Glutamatergic neuron (in vitro differentiated cells): ENCODE measurements at regions not wholly inside any gene's neighbourhood (a gene's known extent, or its start where the extent isn't known, plus 50 kb on each side); places are given as distances from the start of the nearest gene placed in this dataset.

Experiments used
- DNase-seq: peaks from one replicate; pipeline ENCODE4 v3.0.0; 2022
- H3K27ac Mint-ChIP-seq: one replicate; pipeline ENCODE4 v1.8.0; 2020; ENCODE audit warnings: mild to moderate bottlenecking, mixed read lengths, inconsistent platforms; ENCODE audit not compliant: unreplicated experiment
- H3K27me3 Mint-ChIP-seq: one replicate; pipeline ENCODE4 v1.8.0; 2020; ENCODE audit warnings: mild to moderate bottlenecking, moderate library complexity, mixed read lengths, inconsistent platforms; ENCODE audit not compliant: unreplicated experiment
- H3K36me3 Mint-ChIP-seq: one replicate; pipeline ENCODE4 v1.8.0; 2020; ENCODE audit warnings: mild to moderate bottlenecking, mixed read lengths, inconsistent platforms; ENCODE audit not compliant: unreplicated experiment
- H3K4me1 Mint-ChIP-seq: one replicate; pipeline ENCODE4 v1.8.0; 2020; ENCODE audit warnings: mild to moderate bottlenecking, low read depth, mixed read lengths, inconsistent platforms; ENCODE audit not compliant: unreplicated experiment
- H3K4me3 Mint-ChIP-seq: one replicate; pipeline ENCODE4 v1.8.0; 2020; ENCODE audit warnings: mild to moderate bottlenecking, mixed read lengths, inconsistent platforms; ENCODE audit not compliant: unreplicated experiment
- H3K9me3 Mint-ChIP-seq: one replicate; pipeline ENCODE4 v1.8.0; 2020; ENCODE audit warnings: mild to moderate bottlenecking, moderate library complexity, mixed read lengths, inconsistent platforms; ENCODE audit not compliant: unreplicated experiment
- TF ChIP-seq, protein P1 (sequence below): fragments of 200-600 bp; sonication (generic); IDR thresholded peaks from one replicate; pipeline ENCODE4 v1.5.0; 2021; ENCODE audit not compliant: partially characterized antibody, unreplicated experiment

DNA sequence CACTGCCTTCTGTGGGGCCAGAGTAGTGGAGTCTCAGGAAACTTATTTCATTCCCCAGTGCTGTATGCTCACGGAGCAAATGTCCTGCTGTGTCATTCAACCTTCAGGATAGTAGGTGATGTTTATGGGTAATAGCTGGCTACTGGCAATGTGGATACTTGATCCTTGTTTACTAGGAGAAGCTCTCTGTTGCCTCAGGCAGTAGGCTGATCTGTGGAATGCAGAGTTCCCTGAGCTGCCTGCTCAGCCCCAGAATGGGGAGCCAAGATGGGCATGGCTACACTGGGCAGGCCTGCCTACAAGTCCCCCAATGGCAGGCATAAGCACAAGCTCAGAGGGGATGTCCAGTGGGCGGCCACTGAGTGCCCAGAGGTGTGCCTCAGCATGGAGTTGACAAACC is 323.1 kb upstream of the KCNN2 start:
- no peak overlapping the region for H3K27ac Mint-ChIP-seq
- no peak for DNase-seq
- H3K4me3 Mint-ChIP-seq: no peak overlapping the region
- TF ChIP-seq, protein P1, sequence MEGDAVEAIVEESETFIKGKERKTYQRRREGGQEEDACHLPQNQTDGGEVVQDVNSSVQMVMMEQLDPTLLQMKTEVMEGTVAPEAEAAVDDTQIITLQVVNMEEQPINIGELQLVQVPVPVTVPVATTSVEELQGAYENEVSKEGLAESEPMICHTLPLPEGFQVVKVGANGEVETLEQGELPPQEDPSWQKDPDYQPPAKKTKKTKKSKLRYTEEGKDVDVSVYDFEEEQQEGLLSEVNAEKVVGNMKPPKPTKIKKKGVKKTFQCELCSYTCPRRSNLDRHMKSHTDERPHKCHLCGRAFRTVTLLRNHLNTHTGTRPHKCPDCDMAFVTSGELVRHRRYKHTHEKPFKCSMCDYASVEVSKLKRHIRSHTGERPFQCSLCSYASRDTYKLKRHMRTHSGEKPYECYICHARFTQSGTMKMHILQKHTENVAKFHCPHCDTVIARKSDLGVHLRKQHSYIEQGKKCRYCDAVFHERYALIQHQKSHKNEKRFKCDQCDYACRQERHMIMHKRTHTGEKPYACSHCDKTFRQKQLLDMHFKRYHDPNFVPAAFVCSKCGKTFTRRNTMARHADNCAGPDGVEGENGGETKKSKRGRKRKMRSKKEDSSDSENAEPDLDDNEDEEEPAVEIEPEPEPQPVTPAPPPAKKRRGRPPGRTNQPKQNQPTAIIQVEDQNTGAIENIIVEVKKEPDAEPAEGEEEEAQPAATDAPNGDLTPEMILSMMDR: no peak
- no peaks in the 10 kb centered on the region for H3K36me3 Mint-ChIP-seq
- H3K9me3 Mint-ChIP-seq: peaks cover 6% of the 10 kb centered on the region
- H3K4me1 Mint-ChIP-seq: no peaks in the 10 kb centered on the region
- no peaks in the 10 kb centered on the region for H3K27me3 Mint-ChIP-seq

DNA sequence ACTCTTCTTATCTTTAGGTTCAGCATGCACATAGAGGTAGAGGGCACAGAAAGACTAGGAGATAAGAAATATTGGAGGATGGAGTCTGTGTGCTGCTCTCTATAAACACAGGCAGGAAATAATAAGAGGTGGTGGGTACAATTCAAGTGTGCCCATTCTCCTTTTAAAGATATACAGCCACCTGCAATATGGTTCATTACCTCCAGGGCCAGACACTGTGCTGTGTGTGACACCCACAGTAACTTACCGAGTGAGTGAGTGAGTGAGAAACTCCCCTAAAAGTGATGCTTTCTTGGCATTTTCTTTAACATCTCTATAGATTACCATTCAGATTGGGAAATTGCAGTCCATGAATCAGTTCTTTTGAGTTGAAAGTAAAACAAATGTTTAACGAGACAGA is 311.8 kb upstream of the KCNN2 start:
- Mint-ChIP-seq H3K36me3 (no peaks in the 10 kb centered on the region), H3K27ac (no peak overlapping the region), H3K27me3 (no peaks in the 10 kb centered on the region), H3K4me3 (no peak overlapping the region), H3K9me3 (no peaks in the 10 kb centered on the region), H3K4me1 (peaks cover 20% of the 10 kb centered on the region)
- DNase-seq: no peak
- TF ChIP-seq, protein P1: no peak

DNA sequence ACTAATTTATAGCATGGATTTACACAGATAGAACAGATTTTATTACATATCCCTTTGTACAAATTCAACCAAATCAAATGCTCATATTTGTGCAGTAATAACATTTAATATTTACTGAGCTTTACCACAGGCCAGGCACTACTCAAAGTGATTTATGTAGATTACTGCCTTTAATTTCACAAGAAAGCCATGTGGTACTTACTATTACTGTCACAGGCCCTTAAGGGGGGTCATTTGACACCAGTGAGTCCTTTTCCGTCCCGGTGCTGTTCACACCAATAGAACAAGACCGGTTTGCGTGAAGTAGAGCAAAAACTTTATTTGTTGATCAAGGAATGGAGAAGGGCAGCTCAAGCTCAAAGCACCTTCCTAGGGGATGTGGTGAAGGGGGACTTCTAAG is 308.5 kb upstream of the KCNN2 start:
- TF ChIP-seq, protein P1: no peak
- no peak overlapping the region for H3K27ac Mint-ChIP-seq

DNA sequence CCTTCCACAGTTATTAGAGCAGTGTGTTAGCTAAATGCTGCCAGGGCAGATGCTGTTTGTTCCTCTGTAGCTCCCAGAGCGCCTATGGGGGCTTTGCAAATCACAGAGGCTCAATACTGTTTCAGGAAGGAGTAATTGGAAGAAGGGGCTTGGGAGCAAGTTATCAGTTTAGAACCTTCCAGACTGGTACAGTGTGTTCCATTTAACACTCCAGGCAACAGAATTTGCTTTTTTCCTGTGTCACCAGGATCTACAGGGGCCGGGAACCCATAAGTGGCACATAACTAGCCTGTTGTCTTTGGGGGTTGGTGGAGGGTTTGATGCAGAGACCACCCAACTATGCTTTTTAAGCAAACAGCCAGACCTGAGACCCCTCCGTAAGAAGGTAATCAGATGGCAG is 307.3 kb upstream of the KCNN2 start:
- TF ChIP-seq, protein P1: no peak
- Mint-ChIP-seq H3K36me3 (no peaks in the 10 kb centered on the region), H3K27ac (peak overlapping the region; percentile 92), H3K27me3 (no peaks in the 10 kb centered on the region), H3K9me3 (peaks cover 2% of the 10 kb centered on the region), H3K4me3 (peak overlapping the region; percentile 83), H3K4me1 (peaks cover 22% of the 10 kb centered on the region)
- no peak for DNase-seq

More for the DNA sequence above, 308.5 kb upstream of the KCNN2 start:
- Mint-ChIP-seq H3K4me3 (peak overlapping the region; percentile 83), H3K9me3 (peaks cover 2% of the 10 kb centered on the region), H3K4me1 (peaks cover 22% of the 10 kb centered on the region), H3K36me3 (no peaks in the 10 kb centered on the region), H3K27me3 (no peaks in the 10 kb centered on the region)
- DNase-seq: no peak

DNA sequence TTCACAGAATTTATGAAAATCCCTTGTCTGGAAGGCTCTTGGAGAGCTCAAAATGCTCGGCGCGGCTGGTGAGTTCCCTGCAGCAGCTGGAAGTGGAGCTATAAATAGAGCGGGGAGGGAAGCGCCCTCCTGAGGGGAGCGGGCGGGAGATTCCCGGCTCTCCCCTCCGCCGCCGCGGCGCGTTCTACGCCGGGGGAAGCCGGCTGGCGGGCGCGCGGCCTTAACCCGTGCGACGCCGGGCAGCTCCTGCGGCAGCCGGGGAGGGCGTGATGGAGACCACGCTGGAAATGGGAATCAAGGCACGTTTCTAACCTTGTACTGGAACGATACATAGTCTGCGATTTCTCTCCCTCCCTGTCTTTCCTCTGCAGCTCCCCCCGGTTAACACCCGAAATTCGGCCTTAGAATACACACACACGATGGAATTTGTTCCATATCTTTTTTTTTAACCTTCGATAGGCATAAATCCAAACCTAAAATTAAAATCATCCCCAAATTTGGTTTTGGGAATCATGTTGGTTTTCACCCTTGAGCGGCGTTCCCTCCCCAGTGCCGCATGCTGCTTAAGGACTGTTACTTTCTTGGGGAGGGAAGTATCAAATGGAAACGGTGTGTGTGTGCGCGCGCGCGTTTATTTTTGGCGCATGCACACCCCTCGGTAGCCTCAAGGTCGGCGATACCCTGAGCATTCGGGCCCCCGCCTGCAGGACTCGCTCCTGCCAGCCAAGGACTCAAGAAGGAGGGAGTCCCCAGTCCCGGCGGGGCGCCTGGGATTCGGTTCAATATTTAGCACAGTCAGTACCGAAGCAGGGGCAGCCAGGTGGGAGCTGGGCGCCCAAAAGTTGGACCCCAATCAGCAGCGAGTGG is 306.3 kb upstream of the KCNN2 start:
- H3K4me3 Mint-ChIP-seq: peak overlapping the region; percentile 90
- peak overlapping the region; percentile 92 for H3K27ac Mint-ChIP-seq

More for the DNA sequence above, 306.3 kb upstream of the KCNN2 start:
- Mint-ChIP-seq H3K4me1 (peaks cover 22% of the 10 kb centered on the region), H3K9me3 (peaks cover 2% of the 10 kb centered on the region), H3K36me3 (no peaks in the 10 kb centered on the region), H3K27me3 (no peaks in the 10 kb centered on the region)
- TF ChIP-seq, protein P1: no peak
- DNase-seq: peak; percentile 85
